GM12872 (cell line): ENCODE measurements at regions not wholly inside any gene's neighbourhood (a gene's known extent, or its start where the extent isn't known, plus 50 kb on each side); places are given as distances from the start of the nearest gene placed in this dataset.

ENCODE experiments used
- CTCF ChIP-seq: IDR thresholded peaks from 3 replicates; pipeline ENCODE4 v1.5.1; 2011; ENCODE audit warnings: low read depth, mild to moderate bottlenecking, low read length, moderate library complexity; ENCODE audit not compliant: insufficient read depth

DNA sequence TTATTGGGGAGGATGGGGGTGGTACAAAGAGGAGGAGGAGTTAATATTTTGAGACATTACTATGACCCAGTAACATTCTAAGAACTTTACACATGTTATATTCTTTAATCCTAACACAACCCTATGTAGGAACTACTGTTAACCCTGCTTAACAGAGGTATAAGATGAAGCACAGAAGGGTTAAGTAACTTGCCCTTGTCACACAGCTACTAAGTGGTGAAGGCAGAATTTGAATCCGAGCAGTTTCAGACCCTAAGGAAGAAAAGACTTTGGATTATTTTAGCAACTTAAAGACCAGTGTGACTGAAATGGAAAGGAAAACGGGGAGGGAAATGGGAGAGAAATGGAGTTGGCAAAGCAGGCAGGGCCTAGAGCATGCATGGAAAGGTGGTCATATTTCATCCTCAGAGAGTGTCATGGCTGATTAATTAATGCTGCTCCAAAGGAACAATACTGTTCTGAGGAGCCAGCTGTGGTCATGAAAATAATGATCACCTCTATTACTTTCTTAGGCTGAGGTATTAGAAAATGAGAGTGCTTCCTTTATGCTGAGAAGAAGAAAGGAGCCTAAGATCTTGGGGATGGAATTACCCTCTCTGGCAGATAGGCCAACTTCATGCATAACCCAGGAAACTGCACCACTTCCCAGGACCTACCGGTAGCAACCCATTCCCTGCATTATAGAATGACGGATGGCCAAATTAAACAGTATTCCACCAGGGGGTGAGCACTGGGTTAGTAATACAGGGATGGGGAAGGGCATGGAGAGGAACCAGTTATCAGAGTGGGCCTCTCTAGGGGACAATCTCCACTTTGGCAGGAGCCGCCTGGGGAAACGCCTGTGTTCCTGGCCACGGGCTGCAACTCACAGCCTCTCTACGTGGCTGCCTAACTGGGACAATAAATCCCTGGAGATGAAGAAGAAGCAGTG lies 50.1 kb upstream of the TNFAIP3 start:
- no peak for TF ChIP-seq CTCF
